ENCODE measurements at regions not wholly inside any gene's neighbourhood (a gene's known extent, or its start where the extent isn't known, plus 50 kb on each side); places are given as distances from the start of the nearest gene placed in this dataset.
"Not testable (repeated sequence)": the region's sequence is repeated elsewhere in the genome, so short reads cannot be mapped to it uniquely, and the experiment has no call there.

- Histone ChIP-seq H3K9ac (ENCODE audit: low read length) (no peak overlapping the region), H3K4me3 (ENCODE audit: low read depth, low read length) (no peak overlapping the region), H3K36me3 (ENCODE audit: control insufficient read depth, insufficient read depth, low read length) (peaks cover 9% of the 10 kb centered on the region; the same call in 1 of the 2 replicates), H3K27me3 (ENCODE audit: control insufficient read depth, insufficient read depth, low read length) (no peaks in the 10 kb centered on the region), H3K27ac (ENCODE audit: low read depth, low read length) (no peak overlapping the region), H3K4me1 (ENCODE audit: control insufficient read depth, insufficient read depth, low read length) (no peaks in the 10 kb centered on the region), H3K9me3 (ENCODE audit: control insufficient read depth, insufficient read depth, low read depth, low read length) (no peaks in the 10 kb centered on the region)
These were observed 734.5 kb upstream of the HTR2C start for GRCh38 chrX:113849408-113849807.

GRCh38 chrX:113833096-113834055 is 750.5 kb upstream of the HTR2C start:
- H3K36me3 ChIP-seq (ENCODE audit: control insufficient read depth, insufficient read depth, low read length) = peaks cover 9% of the 10 kb centered on the region; the same call in 1 of the 2 replicates
- no peaks in the 10 kb centered on the region for H3K27me3 ChIP-seq (ENCODE audit: control insufficient read depth, insufficient read depth, low read length)
- no peak overlapping the region for H3K9ac ChIP-seq (ENCODE audit: low read length)
- no peaks in the 10 kb centered on the region for H3K4me1 ChIP-seq (ENCODE audit: control insufficient read depth, insufficient read depth, low read length)
- H3K4me3 ChIP-seq (ENCODE audit: low read depth, low read length) = no peak overlapping the region
- H3K27ac ChIP-seq (ENCODE audit: low read depth, low read length) = no peak overlapping the region
- no peaks in the 10 kb centered on the region for H3K9me3 ChIP-seq (ENCODE audit: control insufficient read depth, insufficient read depth, low read depth, low read length)

- H3K9me3 ChIP-seq (ENCODE audit: control insufficient read depth, insufficient read depth, low read depth, low read length) = no peaks in the 10 kb centered on the region
- no peaks in the 10 kb centered on the region for H3K4me1 ChIP-seq (ENCODE audit: control insufficient read depth, insufficient read depth, low read length)
- H3K27ac ChIP-seq (ENCODE audit: low read depth, low read length) = no peak overlapping the region
- no peak overlapping the region for H3K4me3 ChIP-seq (ENCODE audit: low read depth, low read length)
- peaks cover 28% of the 10 kb centered on the region for H3K36me3 ChIP-seq (ENCODE audit: control insufficient read depth, insufficient read depth, low read length)
- H3K27me3 ChIP-seq (ENCODE audit: control insufficient read depth, insufficient read depth, low read length) = no peaks in the 10 kb centered on the region
- no peak overlapping the region for H3K9ac ChIP-seq (ENCODE audit: low read length)
These were observed 755.4 kb upstream of the HTR2C start for GRCh38 chrX:113828470-113828869.

- Histone ChIP-seq H3K4me3 (ENCODE audit: low read depth, low read length) (no peak overlapping the region), H3K27ac (ENCODE audit: low read depth, low read length) (no peak overlapping the region), H3K36me3 (ENCODE audit: control insufficient read depth, insufficient read depth, low read length) (peaks cover 4% of the 10 kb centered on the region; the same call in 1 of the 2 replicates), H3K27me3 (ENCODE audit: control insufficient read depth, insufficient read depth, low read length) (no peaks in the 10 kb centered on the region), H3K4me1 (ENCODE audit: control insufficient read depth, insufficient read depth, low read length) (no peaks in the 10 kb centered on the region), H3K9ac (ENCODE audit: low read length) (no peak overlapping the region), H3K9me3 (ENCODE audit: control insufficient read depth, insufficient read depth, low read depth, low read length) (0 out of 2 replicates have a peak, but pooled peaks cover 3% of the 10 kb centered on the region)
These were observed 765.5 kb upstream of the HTR2C start for GRCh38 chrX:113818346-113818745.

- no peak overlapping the region for H3K9ac ChIP-seq (ENCODE audit: low read length)
- H3K27ac ChIP-seq (ENCODE audit: low read depth, low read length) = peak overlapping the region; percentile 40
- H3K27me3 ChIP-seq (ENCODE audit: control insufficient read depth, insufficient read depth, low read length) = no peaks in the 10 kb centered on the region
- H3K36me3 ChIP-seq (ENCODE audit: control insufficient read depth, insufficient read depth, low read length) = no peaks in the 10 kb centered on the region
- H3K4me3 ChIP-seq (ENCODE audit: low read depth, low read length) = no peak overlapping the region
- H3K4me1 ChIP-seq (ENCODE audit: control insufficient read depth, insufficient read depth, low read length) = peaks cover 23% of the 10 kb centered on the region
- H3K9me3 ChIP-seq (ENCODE audit: control insufficient read depth, insufficient read depth, low read depth, low read length) = no peaks in the 10 kb centered on the region
These were observed 779.1 kb upstream of the HTR2C start for GRCh38 chrX:113804819-113805218.

- H3K27ac ChIP-seq (ENCODE audit: low read depth, low read length) = peak overlapping the region; percentile 40
- no peaks in the 10 kb centered on the region for H3K9me3 ChIP-seq (ENCODE audit: control insufficient read depth, insufficient read depth, low read depth, low read length)
- peaks cover 23% of the 10 kb centered on the region for H3K4me1 ChIP-seq (ENCODE audit: control insufficient read depth, insufficient read depth, low read length)
- no peaks in the 10 kb centered on the region for H3K27me3 ChIP-seq (ENCODE audit: control insufficient read depth, insufficient read depth, low read length)
- no peaks in the 10 kb centered on the region for H3K36me3 ChIP-seq (ENCODE audit: control insufficient read depth, insufficient read depth, low read length)
- H3K9ac ChIP-seq (ENCODE audit: low read length) = no peak overlapping the region
- no peak overlapping the region for H3K4me3 ChIP-seq (ENCODE audit: low read depth, low read length)
These were observed 779.6 kb upstream of the HTR2C start for GRCh38 chrX:113804291-113804690.

GRCh38 chrX:113802837-113803236 is 781.0 kb upstream of the HTR2C start:
- H3K9me3 ChIP-seq (ENCODE audit: control insufficient read depth, insufficient read depth, low read depth, low read length) = no peaks in the 10 kb centered on the region
- H3K27me3 ChIP-seq (ENCODE audit: control insufficient read depth, insufficient read depth, low read length) = no peaks in the 10 kb centered on the region
- peaks cover 23% of the 10 kb centered on the region for H3K4me1 ChIP-seq (ENCODE audit: control insufficient read depth, insufficient read depth, low read length)
- H3K9ac ChIP-seq (ENCODE audit: low read length) = no peak overlapping the region
- H3K27ac ChIP-seq (ENCODE audit: low read depth, low read length) = 0 out of 2 replicates have a peak overlapping the region, but pooled peaks have one; percentile 30
- H3K36me3 ChIP-seq (ENCODE audit: control insufficient read depth, insufficient read depth, low read length) = no peaks in the 10 kb centered on the region
- H3K4me3 ChIP-seq (ENCODE audit: low read depth, low read length) = no peak overlapping the region

- H3K36me3 ChIP-seq (ENCODE audit: control insufficient read depth, insufficient read depth, low read length) = peaks cover 6% of the 10 kb centered on the region; the same call in 1 of the 2 replicates
- no peak overlapping the region for H3K9ac ChIP-seq (ENCODE audit: low read length)
- no peak overlapping the region for H3K4me3 ChIP-seq (ENCODE audit: low read depth, low read length)
- no peaks in the 10 kb centered on the region for H3K27me3 ChIP-seq (ENCODE audit: control insufficient read depth, insufficient read depth, low read length)
- H3K4me1 ChIP-seq (ENCODE audit: control insufficient read depth, insufficient read depth, low read length) = peaks cover 23% of the 10 kb centered on the region
- no peak overlapping the region for H3K27ac ChIP-seq (ENCODE audit: low read depth, low read length)
- peaks cover 3% of the 10 kb centered on the region; the same call in 1 of the 2 replicates for H3K9me3 ChIP-seq (ENCODE audit: control insufficient read depth, insufficient read depth, low read depth, low read length)
These were observed 782.9 kb upstream of the HTR2C start for GRCh38 chrX:113800955-113801354.

GRCh38 chrX:113793563-113793962 is 790.3 kb upstream of the HTR2C start:
- Histone ChIP-seq H3K4me1 (ENCODE audit: control insufficient read depth, insufficient read depth, low read length) (peaks cover 5% of the 10 kb centered on the region; the same call in 1 of the 2 replicates), H3K4me3 (ENCODE audit: low read depth, low read length) (no peak overlapping the region), H3K27me3 (ENCODE audit: control insufficient read depth, insufficient read depth, low read length) (no peaks in the 10 kb centered on the region; the same call in 1 of the 2 replicates), H3K36me3 (ENCODE audit: control insufficient read depth, insufficient read depth, low read length) (peaks cover 6% of the 10 kb centered on the region; the same call in 1 of the 2 replicates), H3K27ac (ENCODE audit: low read depth, low read length) (no peak overlapping the region), H3K9ac (ENCODE audit: low read length) (no peak overlapping the region), H3K9me3 (ENCODE audit: control insufficient read depth, insufficient read depth, low read depth, low read length) (peaks cover 3% of the 10 kb centered on the region; the same call in 1 of the 2 replicates)

- Histone ChIP-seq H3K27ac (ENCODE audit: low read depth, low read length) (no peak overlapping the region), H3K27me3 (ENCODE audit: control insufficient read depth, insufficient read depth, low read length) (no peaks in the 10 kb centered on the region; the same call in 1 of the 2 replicates), H3K9ac (ENCODE audit: low read length) (no peak overlapping the region), H3K9me3 (ENCODE audit: control insufficient read depth, insufficient read depth, low read depth, low read length) (no peaks in the 10 kb centered on the region), H3K4me1 (ENCODE audit: control insufficient read depth, insufficient read depth, low read length) (peaks cover 14% of the 10 kb centered on the region), H3K36me3 (ENCODE audit: control insufficient read depth, insufficient read depth, low read length) (no peaks in the 10 kb centered on the region), H3K4me3 (ENCODE audit: low read depth, low read length) (no peak overlapping the region)
These were observed 792.9 kb upstream of the HTR2C start for GRCh38 chrX:113790987-113791386.

GRCh38 chrX:113784754-113785153 is 799.1 kb upstream of the HTR2C start:
- not testable (repeated sequence) for H3K9me3 ChIP-seq (ENCODE audit: control insufficient read depth, insufficient read depth, low read depth, low read length); H3K9ac ChIP-seq (ENCODE audit: low read length); H3K27me3 ChIP-seq (ENCODE audit: control insufficient read depth, insufficient read depth, low read length); H3K36me3 ChIP-seq (ENCODE audit: control insufficient read depth, insufficient read depth, low read length); H3K4me3 ChIP-seq (ENCODE audit: low read depth, low read length); H3K27ac ChIP-seq (ENCODE audit: low read depth, low read length); H3K4me1 ChIP-seq (ENCODE audit: control insufficient read depth, insufficient read depth, low read length)

Measured in HUES6 (cell line).